ENCODE measurements at regions not wholly inside any gene's neighbourhood (a gene's known extent, or its start where the extent isn't known, plus 50 kb on each side); places are given as distances from the start of the nearest gene placed in this dataset.

- TF ChIP-seq CTCF (IDR thresholded peaks at IDR 0.05) (no peak), POLR2AphosphoS5 (IDR thresholded peaks at IDR 0.05) (no peak)
These were observed 1641.9 kb upstream of the PIK3C3 start for GRCh38 chr18:40313030-40313642.
